GM12864 (cell line): ENCODE measurements at regions not wholly inside any gene's neighbourhood (a gene's known extent, or its start where the extent isn't known, plus 50 kb on each side); places are given as distances from the start of the nearest gene placed in this dataset.
A peak's percentile ranks its signal among the peaks of the same experiment; 100 is the strongest.

Experiments
- DNase-seq: peaks from one replicate; pipeline ENCODE4 v3.0.0-alpha.2; 2011; ENCODE audit warnings: low read depth
- H3K4me3 ChIP-seq: 2 replicates; pipeline ENCODE4 v1.5.1; 2011; ENCODE audit warnings: mild to moderate bottlenecking, low read depth, low read length, control low read depth
- TF ChIP-seq, protein P1 (sequence below): IDR thresholded peaks from 2 replicates; pipeline ENCODE4 v1.5.1; 2011; ENCODE audit warnings: low read depth, mild to moderate bottlenecking, moderate library complexity, low read length, control low read depth, inconsistent platforms; ENCODE audit errors: missing control alignments

DNA sequence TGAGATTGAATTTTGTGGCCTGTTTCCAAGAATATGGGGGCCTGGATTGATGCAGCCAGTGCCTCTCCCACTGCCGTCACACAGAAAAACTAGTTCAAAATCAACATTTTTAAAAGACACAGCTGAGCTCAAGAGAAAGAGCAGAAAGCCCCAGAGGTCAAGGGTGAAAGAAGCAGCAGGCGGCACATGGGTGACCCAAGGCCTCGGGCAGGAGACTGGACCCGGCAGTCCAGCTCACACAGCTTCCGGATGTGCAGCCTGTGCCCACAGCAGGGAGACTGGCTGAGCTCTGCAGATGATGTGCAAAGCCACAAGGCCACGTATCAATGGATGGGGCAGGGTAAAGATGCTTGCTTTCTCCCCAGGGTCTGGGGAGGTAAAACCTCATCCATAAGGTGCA, 50.4 kb upstream of the RNF32 start:
- TF ChIP-seq, protein P1, sequence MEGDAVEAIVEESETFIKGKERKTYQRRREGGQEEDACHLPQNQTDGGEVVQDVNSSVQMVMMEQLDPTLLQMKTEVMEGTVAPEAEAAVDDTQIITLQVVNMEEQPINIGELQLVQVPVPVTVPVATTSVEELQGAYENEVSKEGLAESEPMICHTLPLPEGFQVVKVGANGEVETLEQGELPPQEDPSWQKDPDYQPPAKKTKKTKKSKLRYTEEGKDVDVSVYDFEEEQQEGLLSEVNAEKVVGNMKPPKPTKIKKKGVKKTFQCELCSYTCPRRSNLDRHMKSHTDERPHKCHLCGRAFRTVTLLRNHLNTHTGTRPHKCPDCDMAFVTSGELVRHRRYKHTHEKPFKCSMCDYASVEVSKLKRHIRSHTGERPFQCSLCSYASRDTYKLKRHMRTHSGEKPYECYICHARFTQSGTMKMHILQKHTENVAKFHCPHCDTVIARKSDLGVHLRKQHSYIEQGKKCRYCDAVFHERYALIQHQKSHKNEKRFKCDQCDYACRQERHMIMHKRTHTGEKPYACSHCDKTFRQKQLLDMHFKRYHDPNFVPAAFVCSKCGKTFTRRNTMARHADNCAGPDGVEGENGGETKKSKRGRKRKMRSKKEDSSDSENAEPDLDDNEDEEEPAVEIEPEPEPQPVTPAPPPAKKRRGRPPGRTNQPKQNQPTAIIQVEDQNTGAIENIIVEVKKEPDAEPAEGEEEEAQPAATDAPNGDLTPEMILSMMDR: no peak
- H3K4me3 ChIP-seq: no peak overlapping the region
- DNase-seq: no peak

DNA sequence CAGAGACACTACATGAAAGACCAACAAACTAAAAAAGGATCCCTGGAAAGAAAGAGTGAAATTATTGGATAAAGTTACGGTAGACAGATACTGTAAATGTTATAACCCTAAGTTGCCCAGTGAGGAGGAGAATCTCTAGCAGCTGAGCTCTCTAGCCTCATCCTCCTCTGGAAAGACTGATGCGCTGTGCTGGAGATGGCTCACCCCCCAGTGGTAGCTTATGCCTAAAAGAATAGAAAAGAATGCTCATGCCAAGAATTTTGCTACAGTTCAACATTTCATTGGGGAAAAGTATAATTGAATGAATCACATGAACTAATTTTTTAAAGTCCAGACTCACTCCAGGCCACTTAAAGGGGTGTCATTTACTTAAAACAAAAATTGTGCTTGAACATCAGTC, 50.8 kb upstream of the RNF32 start:
- no peak overlapping the region for H3K4me3 ChIP-seq
- no peak for DNase-seq
- TF ChIP-seq, protein P1: no peak

DNA sequence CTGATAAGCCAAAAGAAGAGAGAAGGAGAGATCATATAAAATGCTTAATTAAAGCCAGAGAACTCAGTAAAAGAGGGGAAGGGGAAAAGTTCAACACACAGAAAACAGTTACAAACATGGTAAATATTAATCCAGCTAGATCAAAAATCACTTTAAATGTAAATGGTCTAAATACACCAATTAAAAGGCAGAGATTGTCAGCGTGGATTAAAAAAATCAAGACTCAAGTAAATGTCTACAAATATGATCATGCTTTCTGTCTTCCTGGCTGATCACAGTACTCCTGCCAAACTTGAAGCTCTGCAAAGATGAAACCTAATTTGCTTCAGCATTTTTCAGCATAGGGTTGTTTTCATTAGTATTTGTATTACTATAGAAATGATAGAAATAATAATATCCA, 54.6 kb upstream of the RNF32 start:
- TF ChIP-seq, protein P1: no peak
- no peak for DNase-seq
- H3K4me3 ChIP-seq: no peak overlapping the region

DNA sequence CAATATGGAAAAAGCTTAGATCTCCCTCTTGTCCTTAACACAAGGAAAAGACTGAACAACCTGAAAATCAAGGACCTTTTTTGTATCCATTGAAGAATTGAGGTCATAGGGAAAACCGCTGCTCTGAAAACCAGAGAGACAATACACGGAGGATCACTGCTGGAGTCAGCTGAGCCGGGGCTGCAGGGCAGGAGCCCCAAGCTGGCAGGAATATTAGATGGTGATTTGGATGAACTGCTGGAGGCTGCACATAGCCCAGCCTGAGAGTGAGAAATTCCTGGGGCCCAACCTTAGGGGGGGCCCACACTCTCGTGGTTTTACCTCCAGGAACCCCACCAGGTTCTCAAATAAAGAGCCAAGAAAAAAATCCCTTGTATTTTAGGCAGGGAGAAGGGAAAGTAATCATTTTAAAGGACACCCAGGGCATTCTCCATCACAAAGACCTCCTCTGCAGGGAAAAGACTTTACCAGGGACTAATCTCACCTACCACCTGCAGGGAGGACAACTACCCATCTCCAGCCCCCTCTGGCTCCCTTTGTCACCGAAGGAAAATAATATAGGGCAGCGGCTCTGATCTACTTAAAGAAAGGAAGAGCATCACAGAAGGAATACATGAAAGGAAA, 55.4 kb upstream of the RNF32 start:
- DNase-seq: no peak
- no peak overlapping the region for H3K4me3 ChIP-seq
- TF ChIP-seq, protein P1: no peak

DNA sequence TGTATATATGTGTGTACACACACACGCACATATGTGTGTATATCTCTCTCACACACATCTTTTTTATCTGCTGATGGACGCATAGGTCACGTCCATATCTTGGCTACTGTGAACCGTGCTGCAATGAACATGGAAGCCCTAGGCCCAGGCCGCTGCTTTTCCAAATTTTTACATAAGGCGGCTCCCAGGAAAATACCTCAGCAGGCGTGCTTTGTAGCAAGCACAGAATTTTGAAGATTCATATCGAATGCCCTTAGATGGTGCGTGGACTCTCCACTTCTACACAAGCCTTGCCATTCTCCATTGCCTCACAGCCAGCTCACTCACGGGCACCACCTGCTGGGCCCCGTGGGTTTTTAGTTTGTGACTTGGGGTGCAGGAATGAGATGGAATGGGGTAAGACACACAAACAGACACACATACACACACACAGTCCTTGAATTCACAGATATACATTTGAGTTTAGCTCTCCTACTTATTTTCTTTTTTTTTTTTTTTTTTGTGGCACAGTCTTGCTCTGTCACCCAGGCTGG, 57.9 kb upstream of the RNF32 start:
- H3K4me3 ChIP-seq: no peak overlapping the region
- no peak for DNase-seq
- TF ChIP-seq, protein P1: peak; percentile 18

DNA sequence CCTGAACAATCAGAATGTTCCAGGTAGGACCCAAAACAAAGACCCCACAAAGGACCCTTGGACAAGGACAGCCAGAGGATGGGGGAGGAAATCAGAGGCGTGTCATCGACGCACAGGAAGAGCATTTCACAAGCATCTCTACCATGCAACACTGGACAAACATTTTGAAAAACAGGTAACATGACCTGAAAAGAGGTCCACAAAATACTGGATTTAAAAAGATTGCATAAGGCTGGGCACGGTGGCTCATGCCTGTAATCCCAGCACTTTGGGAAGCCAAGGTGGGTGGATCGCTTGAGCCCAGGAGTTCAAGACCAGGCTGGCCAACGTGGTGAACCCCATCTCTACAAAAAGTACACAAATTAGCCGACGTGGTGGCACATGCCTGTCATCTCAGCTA, 60.5 kb upstream of the RNF32 start:
- TF ChIP-seq, protein P1: no peak
- no peak overlapping the region for H3K4me3 ChIP-seq
- no peak for DNase-seq

DNA sequence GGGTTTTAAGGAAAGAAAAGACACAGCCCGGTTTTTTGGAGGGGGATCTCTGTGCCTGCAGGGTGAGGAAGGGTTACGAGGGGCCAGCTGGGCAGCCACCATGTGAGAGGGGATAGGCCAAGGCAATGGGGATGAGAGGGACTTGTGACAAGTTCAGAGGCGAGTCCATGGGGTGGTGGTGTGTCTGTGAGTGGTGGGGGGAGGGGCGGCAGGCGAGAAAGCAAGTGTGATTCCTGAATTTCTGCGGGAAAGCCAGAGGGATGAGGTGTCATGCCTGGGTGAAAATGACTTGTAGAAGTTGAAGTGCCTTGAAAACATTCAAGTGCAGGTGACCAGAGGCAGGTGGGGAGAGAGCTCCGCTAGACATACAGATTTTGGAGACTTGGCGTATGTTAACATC, 61.0 kb upstream of the RNF32 start:
- DNase-seq: no peak
- H3K4me3 ChIP-seq: no peak overlapping the region
- TF ChIP-seq, protein P1: no peak
